ENCODE measurements at regions not wholly inside any gene's neighbourhood (a gene's known extent, or its start where the extent isn't known, plus 50 kb on each side); places are given as distances from the start of the nearest gene placed in this dataset.

DNA sequence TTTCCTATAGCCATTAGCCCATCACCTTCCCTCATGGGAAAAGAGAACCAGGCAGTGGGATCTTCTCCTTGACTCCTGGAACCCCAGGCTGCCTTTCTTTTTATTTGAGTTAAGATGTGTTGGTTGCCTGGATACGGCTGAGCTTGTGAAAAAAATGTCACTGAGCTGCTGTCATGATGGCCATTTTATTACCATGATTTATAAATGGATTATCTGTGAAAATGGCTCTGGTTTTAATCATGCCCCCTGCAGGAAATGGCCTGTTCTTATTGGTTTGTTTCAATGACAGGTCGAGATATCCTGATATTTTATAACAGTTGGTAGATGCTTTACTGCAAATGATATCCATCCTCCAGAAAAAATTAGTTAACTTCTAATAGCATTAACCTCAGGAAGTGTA lies 640.4 kb downstream of the CDH11 start:
- TF ChIP-seq CTCF (optimal IDR thresholded peaks at IDR 0.05 in 1 of 3, IDR thresholded peaks at IDR 0.05 in 1 of 3, conservative IDR thresholded peaks at IDR 0.05 in 1 of 3; ENCODE audit: extremely low read depth in 1 of 3, insufficient read depth in 2 of 3, low read length in 3 of 3) (no peak), EZH2 (IDR thresholded peaks at IDR 0.05; ENCODE audit: low read length) (no peak)

All from keratinocyte (primary cell).